HG02938 (cell line): ENCODE measurements at regions not wholly inside any gene's neighbourhood (a gene's known extent, or its start where the extent isn't known, plus 50 kb on each side); places are given as distances from the start of the nearest gene placed in this dataset.

ENCODE experiments used
- ATAC-seq: cut with Tn5 transposase; IDR thresholded peaks from one replicate; pipeline ENCODE4 v1.9.1; 2021; ENCODE audit warnings: mild to moderate bottlenecking, moderate library complexity; ENCODE audit not compliant: unreplicated experiment

DNA sequence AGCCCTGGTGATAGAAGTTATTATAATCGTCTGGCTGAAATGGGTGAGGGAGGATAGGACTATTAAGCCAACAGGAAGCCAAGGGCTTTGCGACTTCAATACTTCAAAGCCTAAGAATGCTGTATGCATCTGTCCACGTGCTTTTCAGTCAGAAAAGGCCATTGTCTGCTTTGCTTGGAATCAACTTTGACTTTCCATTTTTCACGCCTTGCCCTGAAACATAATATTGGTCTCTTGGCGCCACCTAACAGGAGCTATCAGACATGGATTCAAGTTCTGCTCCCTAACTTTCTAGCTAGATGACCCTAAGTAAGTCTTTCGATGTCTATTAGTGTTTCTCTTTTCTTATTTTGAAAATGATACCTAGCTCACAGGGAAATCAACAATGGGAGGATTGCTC is 572.6 kb downstream of the TLR4 start:
- ATAC-seq, result no peak

DNA sequence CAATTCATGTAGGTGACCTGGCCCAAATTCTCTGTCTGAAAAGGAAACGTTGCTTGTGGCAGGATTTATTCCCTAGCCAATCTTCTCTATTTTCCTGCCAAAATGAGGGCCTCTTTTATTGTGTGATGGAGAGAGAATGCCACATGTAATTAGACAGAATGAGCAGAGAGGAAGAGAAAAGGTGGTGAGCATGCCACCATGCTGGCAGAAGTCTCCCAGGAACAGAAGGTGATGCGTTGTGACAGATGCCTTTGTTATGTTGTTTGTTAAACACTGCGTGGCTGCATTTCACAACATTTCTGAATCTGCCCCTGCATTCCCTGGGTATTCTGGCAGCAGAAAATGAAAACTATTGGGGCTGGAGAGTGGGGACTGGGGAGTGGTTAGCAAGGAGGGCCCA is 577.6 kb downstream of the TLR4 start:
- ATAC-seq, result no peak

DNA sequence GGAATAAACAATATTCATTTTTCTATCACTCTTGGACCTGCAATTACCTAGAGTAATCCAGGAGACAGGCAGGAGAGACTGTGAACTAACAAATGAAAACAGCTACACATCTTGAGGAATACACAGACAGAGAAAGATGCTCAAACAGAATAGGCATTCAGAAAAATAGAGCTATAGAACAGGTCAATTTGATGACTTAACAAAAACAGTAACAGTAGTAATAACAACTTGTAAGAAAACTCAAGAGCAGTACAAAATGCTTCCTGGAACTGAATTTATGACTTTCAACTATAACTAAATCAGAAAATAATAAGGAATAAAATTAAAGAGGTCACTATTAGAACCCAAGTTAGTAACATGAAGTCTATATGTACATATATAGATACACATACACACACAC is 579.3 kb downstream of the TLR4 start:
- no peak for ATAC-seq

DNA sequence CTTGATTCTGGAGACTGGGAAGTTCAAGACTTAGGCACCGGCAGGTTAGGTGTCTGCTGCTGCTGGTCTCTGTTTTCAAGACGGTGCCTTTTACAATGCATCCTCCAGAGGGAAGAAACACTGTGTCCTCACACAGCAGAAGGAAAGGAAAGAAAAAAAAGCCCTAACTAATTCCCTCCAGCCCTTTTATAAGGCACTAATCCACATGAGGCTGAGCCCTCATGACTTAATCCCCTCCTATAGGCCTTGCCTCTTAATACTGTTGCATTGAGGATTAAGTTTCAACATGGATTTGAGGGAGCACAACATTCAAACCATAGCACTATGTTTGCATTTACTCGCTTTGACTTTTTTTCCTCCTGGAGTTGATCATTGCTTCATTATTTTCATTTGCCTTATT is 585.9 kb downstream of the TLR4 start:
- no peak for ATAC-seq

DNA sequence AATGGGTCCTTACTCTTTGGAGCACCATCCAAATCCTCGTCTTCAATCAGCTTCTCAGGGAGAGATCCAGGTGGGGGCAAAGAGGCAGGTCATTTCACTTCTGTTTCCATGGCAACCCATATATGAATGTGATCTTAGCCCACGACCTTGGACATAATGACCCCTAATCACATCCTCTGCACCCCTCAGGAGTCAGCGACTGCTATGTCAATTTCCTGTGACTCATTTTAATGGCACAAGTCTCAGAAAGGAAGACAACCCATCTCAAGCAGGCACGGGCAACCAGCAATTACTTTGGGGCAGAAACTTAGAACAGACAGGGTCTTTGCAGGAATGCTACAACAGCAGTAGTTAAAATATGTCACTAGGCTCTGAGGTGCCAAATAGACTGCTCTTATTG is 591.2 kb downstream of the TLR4 start:
- ATAC-seq, result no peak

DNA sequence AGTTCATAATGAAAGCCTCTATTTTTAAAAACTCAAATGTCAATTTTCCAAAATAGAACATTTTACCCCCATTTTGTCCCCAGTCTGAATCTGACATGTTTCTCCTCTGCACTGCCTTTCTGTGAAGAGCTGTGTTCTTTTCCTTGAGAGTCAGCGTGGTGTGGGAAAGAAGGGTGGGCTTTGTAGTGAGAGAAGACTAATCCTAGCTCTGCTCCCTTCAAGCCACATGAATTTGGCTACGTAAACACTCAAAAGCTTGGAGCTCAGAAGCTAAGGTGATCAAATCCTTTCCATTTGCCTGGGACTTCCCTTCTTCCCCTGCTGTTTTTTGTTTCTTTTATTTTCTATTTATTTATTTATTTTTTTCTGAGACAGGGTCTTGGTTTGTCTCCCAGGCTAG is 598.5 kb downstream of the TLR4 start:
- no peak for ATAC-seq

DNA sequence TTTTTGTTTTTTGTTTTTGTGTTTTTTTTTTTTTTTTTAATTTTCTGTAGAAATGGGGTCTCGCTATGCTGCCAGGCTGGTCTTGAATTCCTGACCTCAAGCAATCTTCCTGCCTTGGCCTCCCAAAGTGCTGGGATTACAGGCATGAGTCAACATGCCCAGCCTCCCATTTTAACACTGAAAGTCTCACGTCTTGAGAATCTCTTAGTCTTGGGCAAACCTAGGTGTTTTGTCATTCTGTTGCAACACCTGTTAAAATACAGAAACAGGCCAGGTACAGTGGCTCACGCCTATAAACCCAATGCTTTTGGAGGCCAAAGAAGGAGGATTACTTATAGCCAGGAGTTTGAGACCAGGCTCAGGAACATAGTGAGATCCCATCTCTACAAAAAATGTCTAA is 599.0 kb downstream of the TLR4 start:
- ATAC-seq, result no peak

DNA sequence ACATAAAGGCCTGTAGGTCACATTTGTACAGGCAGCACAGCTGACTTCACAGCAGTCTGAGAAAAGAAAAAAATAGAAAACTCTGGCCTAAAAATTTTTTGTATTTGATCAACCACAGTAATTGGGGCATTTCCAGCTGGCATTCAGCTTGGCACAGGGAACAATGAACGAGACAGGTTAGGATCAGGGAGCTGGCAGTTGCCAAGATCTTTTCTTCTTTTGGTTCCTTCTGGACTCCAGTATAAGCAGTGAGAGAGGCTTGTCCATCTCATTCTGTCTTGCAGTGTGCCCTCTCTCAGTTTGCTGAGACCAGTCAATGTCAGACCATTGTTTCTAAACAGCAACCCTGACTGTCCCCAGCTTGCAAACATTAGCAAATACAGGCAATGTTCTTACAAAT is 601.1 kb downstream of the TLR4 start:
- ATAC-seq, result no peak

DNA sequence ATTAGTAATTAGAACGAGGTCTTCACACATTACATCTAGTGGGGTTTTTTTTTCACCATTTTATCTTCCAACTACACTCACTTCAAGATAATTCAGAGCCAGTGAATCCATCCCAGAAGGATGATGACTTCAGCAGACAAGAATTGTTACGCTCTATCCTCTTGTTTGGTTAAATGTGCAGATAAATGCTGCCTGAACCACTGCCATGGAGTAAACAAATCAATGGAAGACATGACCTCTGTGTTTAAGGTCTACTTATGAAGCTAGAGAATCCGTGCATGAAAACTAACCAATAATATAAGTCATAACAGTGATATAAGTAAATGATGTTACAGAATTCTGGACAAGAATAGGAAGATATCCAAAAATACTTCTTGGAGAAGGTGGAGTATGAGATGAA is 602.6 kb downstream of the TLR4 start:
- ATAC-seq, result no peak

DNA sequence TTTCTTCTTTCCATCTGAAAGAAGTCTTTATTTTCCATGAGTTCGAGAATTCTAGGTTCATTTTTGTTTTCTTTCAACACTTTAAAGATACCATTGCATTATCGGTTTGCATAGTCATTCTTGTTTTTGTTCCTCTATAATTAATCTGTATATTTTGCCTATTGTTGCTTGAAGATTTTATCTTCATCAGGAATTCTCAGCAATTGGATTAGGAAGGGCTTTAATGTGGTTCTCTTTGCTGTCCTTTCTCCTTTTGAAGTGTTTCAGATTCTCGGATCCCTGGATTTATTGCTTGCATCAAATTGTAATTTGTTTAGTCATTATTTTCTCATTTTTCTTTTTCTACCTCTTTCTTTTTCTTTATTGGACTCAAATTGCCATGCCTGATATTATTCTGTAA is 609.8 kb downstream of the TLR4 start:
- ATAC-seq, result no peak

DNA sequence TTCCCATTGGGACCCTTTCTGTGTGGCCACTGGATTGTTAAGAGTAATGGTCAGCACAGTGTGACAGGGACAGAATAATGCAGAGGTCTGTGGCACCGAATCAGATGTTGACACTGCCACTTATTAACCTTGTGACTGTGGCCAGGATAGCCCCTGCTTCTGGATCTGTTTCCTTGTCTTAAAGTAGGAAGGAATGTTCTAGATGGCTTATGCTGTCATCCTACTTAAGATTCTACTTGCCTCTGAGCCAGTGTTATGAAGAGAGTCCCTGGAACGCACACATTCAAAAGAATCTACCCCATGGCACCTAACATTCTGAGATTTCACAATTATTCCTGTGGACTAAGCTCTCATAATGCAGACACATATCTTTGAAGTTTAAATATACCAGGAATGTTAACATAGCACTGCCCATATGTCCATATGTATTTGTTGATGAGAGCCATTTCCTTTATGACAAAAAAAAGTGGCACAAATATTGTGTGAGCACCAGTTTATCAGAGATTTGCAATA is 612.7 kb downstream of the TLR4 start:
- ATAC-seq, result no peak

DNA sequence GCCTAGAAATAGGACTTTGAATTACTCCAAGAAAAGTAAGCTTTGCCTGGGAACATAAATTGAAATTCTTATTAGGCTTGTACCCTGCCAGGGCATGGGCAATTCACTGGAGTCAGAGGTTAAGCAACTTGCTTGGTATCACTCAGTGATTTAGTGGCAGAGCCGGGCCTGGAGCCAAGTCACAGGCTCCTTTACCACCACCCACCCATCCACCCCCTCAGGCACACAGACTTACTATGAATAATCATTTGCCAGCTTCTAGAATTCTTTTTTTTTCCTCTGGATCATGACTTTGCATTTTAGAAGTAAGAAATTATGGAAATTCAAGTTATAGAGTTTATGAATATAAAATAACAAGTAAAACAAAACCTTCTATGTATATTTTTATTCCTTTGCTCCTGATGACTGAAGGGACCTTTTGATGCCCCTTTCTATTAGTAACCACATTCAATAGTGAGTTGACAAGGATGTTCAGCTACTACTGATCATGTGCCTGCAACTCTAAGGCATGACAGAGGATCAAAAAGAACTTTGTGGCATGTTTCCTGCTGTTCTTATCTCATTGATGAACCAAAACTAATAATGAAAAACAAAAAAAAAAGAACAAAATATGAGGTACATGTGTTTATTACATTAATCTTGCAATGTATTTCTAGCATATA is 614.7 kb downstream of the TLR4 start:
- ATAC-seq, result no peak

DNA sequence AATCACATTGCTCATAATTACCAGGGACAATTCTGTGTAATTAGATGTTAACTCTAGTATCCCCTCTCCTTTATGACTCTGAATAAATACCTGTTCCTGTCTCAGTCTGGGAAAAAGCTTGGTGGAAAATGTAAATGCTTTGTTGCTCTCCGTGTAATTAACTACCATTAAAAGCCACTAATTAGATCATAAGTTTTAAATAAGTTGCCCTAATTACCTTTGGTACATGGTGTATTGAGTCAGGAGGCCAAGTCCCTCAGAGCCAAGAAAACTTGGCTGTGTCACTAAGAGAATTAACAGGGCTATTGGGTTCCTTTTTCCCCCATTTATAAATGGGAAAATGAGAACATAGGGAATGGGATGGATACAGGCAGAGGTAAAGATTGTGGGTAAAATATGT is 617.6 kb downstream of the TLR4 start:
- ATAC-seq, result no peak

DNA sequence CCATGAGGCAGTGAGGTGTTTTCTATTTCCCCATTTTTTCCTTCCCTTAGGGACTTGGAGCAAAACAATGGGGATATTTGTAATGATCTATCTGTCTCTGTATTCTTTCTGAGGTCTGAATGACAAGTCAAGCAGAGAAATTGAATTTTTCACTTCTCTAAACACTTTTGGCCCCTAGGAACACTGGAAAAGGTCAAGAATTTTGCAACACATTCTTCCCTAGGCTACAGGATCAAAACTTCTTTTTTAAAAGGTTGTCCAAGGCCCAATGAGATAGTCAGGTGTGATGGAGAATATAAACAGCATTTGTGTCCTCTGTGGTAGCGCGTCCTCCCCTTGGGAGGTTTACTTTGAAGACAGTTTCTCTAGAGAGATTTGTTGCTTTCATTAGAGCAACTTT is 620.5 kb downstream of the TLR4 start:
- no peak for ATAC-seq

DNA sequence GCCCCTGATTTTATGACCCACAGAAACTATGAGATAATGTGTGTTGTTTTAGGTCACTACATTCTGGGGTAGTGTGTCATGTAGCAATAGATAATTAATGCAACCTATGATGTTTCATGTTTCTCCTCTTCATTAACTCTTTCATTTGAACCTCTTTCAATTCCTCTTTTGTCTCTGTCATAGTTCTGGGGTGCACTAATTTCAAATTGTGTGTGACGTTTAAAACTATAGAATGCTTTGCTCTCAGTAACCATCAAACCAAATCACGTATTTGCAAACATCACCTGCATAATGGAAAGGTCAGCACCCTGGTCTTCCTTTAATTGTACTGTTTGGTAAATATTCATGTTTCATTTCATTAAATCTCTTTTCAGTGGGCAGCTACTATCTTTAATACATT is 621.6 kb downstream of the TLR4 start:
- ATAC-seq, result no peak

DNA sequence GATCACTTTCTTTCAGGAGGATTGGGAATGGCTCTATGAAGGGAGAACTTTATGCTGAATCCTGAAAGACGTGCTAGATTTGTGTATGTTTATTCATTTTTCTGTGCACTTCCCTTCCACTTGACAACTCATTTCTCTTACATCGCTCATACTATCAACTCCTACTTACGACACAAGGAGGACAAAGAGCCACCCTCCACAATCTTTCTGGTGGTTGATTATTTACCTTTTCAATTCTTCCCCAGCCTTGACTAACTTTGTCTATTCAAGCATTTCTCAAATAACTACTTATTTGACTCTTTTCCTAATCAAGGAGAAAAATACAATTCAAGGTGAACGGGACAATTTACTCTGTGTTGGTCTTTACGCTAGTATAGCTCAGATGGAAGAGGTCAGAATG is 622.1 kb downstream of the TLR4 start:
- no peak for ATAC-seq

DNA sequence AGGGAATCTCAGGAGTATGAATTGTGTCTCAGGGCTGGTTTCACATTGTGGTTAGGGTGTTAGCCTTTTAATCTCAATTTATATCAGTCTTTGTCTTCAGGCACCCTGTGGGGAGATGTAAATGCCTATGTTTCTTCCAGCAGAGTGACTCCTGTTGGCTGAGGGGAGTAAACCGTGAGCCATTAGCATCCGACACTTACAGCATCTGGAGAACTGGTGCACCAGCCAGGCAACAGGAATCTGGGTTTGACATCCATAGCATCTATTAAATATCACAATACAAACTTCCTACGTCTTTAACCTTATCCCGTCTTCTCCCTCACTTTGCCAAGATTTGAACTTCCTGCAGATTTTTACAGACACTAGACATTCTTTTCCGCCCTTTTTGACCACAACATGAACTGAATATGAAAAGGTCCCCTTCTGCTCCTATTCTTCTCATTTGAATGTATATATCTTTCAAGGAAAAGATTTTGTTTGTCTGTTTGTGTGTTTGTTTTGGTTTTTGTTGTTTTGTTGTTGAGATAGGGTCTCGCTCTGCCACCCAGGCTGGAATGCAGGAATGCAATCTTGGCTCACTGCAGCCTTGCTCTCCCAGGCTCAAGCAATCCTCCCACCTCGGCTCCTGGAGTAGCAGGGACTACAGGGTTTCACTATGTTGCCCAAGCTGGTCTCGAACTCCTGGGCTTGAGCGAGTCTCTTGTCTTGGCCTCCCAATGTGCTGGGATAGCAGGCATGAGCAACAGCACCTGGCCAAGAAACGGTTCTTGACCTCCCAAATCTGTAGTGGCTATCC is 626.2 kb downstream of the TLR4 start:
- ATAC-seq, result no peak

DNA sequence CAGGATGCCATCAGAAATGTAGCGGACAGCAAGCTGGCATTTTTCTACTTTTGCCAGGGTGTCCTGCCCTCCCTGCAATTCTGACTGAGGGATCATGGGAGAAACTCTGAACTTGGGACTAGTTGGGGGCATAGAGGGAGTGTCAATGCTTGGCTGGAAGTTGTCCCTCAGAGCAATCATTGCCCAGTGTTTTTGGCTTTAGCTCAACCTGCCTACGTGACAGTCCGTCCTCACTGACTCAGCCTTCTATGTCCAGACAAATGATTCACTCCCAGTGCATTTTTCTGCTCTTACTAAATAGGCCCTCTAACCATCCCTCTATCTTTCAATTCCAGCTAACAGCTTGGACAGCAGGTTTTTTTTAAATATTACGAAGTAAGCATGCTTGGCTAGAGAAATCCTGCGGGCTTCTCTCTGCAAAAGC is 627.4 kb downstream of the TLR4 start:
- no peak for ATAC-seq

DNA sequence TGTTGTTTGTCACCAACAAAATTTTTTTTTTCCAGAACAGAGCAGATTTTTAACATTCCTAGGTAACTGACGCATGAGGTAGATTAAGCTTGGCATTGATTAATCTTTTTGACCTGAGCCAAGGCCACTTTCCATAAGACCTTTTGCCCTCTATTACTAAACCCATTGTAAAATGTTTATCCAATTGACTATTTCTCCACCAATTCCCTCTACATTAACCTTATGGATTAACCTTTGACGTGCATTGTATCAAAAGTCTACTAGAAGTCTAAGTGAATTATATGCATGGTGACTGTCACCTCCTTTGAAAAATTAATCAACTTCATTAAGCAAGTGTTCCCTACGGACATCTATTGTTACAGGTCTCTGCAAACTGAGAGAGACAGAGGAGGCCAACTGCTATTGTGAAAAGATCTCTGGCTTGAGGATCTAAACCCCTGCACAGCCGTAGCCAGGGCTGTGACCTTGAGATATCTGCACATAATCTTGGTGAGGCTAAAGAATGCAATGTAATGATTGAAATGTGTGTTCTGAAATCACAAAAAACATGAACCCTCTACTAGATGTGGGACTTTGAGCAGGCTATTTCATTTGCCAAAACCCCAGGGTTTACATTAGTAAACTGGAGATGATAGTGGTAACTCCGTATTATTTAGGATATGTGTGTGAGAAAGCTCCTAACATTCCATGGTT is 632.2 kb downstream of the TLR4 start:
- ATAC-seq, result no peak

DNA sequence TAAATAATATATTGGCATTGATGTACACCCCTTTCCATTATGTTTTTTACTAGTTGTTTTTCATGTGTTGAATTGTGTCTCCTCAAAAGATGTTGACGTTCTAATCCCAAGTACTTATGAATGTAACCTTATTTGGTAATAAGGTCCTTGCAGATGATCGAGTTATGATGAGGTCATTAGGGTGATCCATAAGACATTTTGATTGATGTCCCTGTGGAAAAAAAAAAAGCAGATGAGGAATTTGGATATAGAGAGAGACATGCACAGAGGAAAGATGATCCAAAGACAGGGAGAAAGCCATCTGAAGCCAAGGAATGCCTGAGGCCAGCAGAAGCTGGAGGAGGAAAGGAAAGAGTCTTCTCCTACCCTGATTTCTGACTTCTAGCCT is 632.7 kb downstream of the TLR4 start:
- no peak for ATAC-seq

DNA sequence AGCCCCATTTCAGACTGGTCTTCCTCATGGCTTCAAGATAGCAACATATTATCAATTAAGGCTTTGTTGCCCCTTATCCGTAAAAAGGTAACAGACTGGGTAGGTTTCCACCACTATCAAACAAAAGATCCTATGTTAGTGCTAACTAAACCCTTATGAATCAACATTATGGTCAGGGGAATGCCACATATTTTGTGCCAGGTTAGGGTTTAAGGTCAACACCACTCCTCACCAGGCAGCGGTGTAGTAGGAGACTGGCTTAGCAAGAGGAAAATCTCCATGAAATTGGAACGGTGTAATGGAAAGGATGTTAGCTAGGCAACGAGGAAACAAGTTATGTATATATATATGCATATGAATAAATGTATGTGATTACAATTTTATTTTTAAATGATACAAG is 655.8 kb downstream of the TLR4 start:
- ATAC-seq, result no peak

DNA sequence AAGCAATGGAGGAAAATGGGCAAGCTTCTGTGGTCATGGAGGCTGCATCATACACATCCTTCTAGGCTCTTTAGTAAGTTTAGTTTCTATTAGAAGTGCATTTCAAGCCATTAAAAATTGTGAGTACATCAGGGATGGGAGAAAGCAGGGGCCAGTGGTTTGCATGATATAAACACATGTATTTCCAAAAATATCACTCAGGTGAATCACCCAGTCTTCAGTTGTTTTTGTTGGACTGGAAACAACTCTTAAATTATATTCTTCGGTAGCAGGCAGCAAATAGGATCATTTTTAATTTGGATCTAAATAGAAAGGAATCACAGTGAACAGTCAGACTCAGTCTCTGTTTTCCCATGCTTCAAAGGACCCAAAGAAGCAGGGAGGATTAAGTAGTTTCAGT is 657.9 kb downstream of the TLR4 start:
- ATAC-seq, result no peak
